ENCODE measurements at regions not wholly inside any gene's neighbourhood (a gene's known extent, or its start where the extent isn't known, plus 50 kb on each side); places are given as distances from the start of the nearest gene placed in this dataset.

- TF ChIP-seq MYC (IDR thresholded peaks at IDR 0.05; ENCODE audit: low read depth, low read length) (no peak), POLR2A (IDR thresholded peaks at IDR 0.05; ENCODE audit: extremely low read depth, insufficient read length) (no peak), CTCF (IDR thresholded peaks at IDR 0.05; ENCODE audit: low read depth, low read length) (no peak)
- no peak for DNase-seq (ENCODE audit: low read depth)
- H3K4me3 ChIP-seq (ENCODE audit: low read depth, low read length) = no peak overlapping the region
Measured at GRCh38 chr10:131517781-131518180, 206.3 kb upstream of the TCERG1L start.

GRCh38 chr10:131519723-131520605 lies 208.4 kb upstream of the TCERG1L start:
- no peak overlapping the region for H3K4me3 ChIP-seq (ENCODE audit: low read depth, low read length)
- TF ChIP-seq MAX (IDR thresholded peaks at IDR 0.05; ENCODE audit: low read depth, low read length) = no peak
- DNase-seq (ENCODE audit: low read depth) = no peak

- H3K4me3 ChIP-seq (ENCODE audit: low read depth, low read length) = no peak overlapping the region
- TF ChIP-seq MYC (IDR thresholded peaks at IDR 0.05; ENCODE audit: low read depth, low read length) (no peak), CTCF (IDR thresholded peaks at IDR 0.05; ENCODE audit: low read depth, low read length) (no peak), POLR2A (IDR thresholded peaks at IDR 0.05; ENCODE audit: extremely low read depth, insufficient read length) (no peak), MAX (IDR thresholded peaks at IDR 0.05; ENCODE audit: low read depth, low read length) (no peak)
- DNase-seq (ENCODE audit: low read depth) = no peak
Measured at GRCh38 chr10:131531265-131532190, 220.0 kb upstream of the TCERG1L start.

- no peak for DNase-seq (ENCODE audit: low read depth)
- no peak overlapping the region for H3K4me3 ChIP-seq (ENCODE audit: low read depth, low read length)
- TF ChIP-seq MAX (IDR thresholded peaks at IDR 0.05; ENCODE audit: low read depth, low read length) (no peak), POLR2A (IDR thresholded peaks at IDR 0.05; ENCODE audit: extremely low read depth, insufficient read length) (no peak)
Measured at GRCh38 chr10:131532291-131532690, 220.8 kb upstream of the TCERG1L start.

GRCh38 chr10:131532745-131533341 lies 221.3 kb upstream of the TCERG1L start:
- TF ChIP-seq CTCF (IDR thresholded peaks at IDR 0.05; ENCODE audit: low read depth, low read length) (no peak), POLR2A (IDR thresholded peaks at IDR 0.05; ENCODE audit: extremely low read depth, insufficient read length) (no peak), MYC (IDR thresholded peaks at IDR 0.05; ENCODE audit: low read depth, low read length) (no peak), MAX (IDR thresholded peaks at IDR 0.05; ENCODE audit: low read depth, low read length) (no peak)
- H3K4me3 ChIP-seq (ENCODE audit: low read depth, low read length) = no peak overlapping the region

GRCh38 chr10:131533846-131534526 lies 222.5 kb upstream of the TCERG1L start:
- TF ChIP-seq MAX (IDR thresholded peaks at IDR 0.05; ENCODE audit: low read depth, low read length) (no peak), CTCF (IDR thresholded peaks at IDR 0.05; ENCODE audit: low read depth, low read length) (no peak), POLR2A (IDR thresholded peaks at IDR 0.05; ENCODE audit: extremely low read depth, insufficient read length) (no peak), MYC (IDR thresholded peaks at IDR 0.05; ENCODE audit: low read depth, low read length) (no peak)
- DNase-seq (ENCODE audit: low read depth) = no peak
- no peak overlapping the region for H3K4me3 ChIP-seq (ENCODE audit: low read depth, low read length)

More at GRCh38 chr10:131532745-131533341, 221.3 kb upstream of the TCERG1L start:
- DNase-seq (ENCODE audit: low read depth) = no peak

All from NB4 (cell line).